H9 (cell line): ENCODE measurements at regions not wholly inside any gene's neighbourhood (a gene's known extent, or its start where the extent isn't known, plus 50 kb on each side); places are given as distances from the start of the nearest gene placed in this dataset.

Source experiments
- DNase-seq: peaks from one replicate; pipeline ENCODE4 v3.0.0-alpha.2; 2017
- H2AFZ ChIP-seq: one replicate; pipeline ENCODE4 v1.6.1; 2013; ENCODE audit warnings: mild to moderate bottlenecking, low read length, control low read depth, moderate library complexity
- H2AK5ac ChIP-seq: 2 replicates; pipeline ENCODE4 v1.6.1; 2013; ENCODE audit warnings: low read length, control low read depth, mixed read lengths; ENCODE audit not compliant: insufficient read length
- H2BK120ac ChIP-seq: one replicate; pipeline ENCODE4 v1.6.1; 2013; ENCODE audit warnings: low read depth, mild to moderate bottlenecking, low read length, control low read depth, inconsistent platforms; ENCODE audit not compliant: poor library complexity, severe bottlenecking
- H2BK12ac ChIP-seq: 2 replicates; pipeline ENCODE4 v1.6.1; 2013; ENCODE audit warnings: low read length, control low read depth, mixed read lengths, low read depth; ENCODE audit not compliant: insufficient read length
- H2BK15ac ChIP-seq: 2 replicates; pipeline ENCODE4 v1.6.1; 2013; ENCODE audit warnings: low read depth, low read length, control low read depth
- H2BK20ac ChIP-seq: one replicate; pipeline ENCODE4 v1.6.1; 2013; ENCODE audit warnings: low read depth, mild to moderate bottlenecking, low read length, control low read depth, inconsistent platforms; ENCODE audit not compliant: poor library complexity, severe bottlenecking
- H2BK5ac ChIP-seq: 2 replicates; pipeline ENCODE4 v1.6.1; 2013; ENCODE audit warnings: low read length, control low read depth, mixed read lengths; ENCODE audit not compliant: insufficient read length
- H3K14ac ChIP-seq: 2 replicates; pipeline ENCODE4 v1.6.1; 2013; ENCODE audit warnings: low read length, control low read depth; ENCODE audit not compliant: insufficient read depth
- H3K18ac ChIP-seq: 2 replicates; pipeline ENCODE4 v1.6.1; 2013; ENCODE audit warnings: low read depth, mild to moderate bottlenecking, mixed read lengths, low read length, control low read depth; ENCODE audit not compliant: insufficient read length
- H3K23ac ChIP-seq: 2 replicates; pipeline ENCODE4 v1.6.1; 2013; ENCODE audit warnings: low read length, control low read depth, mixed read lengths, low read depth; ENCODE audit not compliant: insufficient read length
- H3K23me2 ChIP-seq: 2 replicates; pipeline ENCODE4 v1.6.1; 2013; ENCODE audit warnings: low read depth, mild to moderate bottlenecking, mixed read lengths, low read length, control low read depth; ENCODE audit not compliant: insufficient read length, poor library complexity, severe bottlenecking
- H3K27ac ChIP-seq: 2 replicates; pipeline ENCODE4 v1.5.1; 2013; ENCODE audit warnings: low read length, control low read depth, mixed read lengths, low read depth; ENCODE audit not compliant: insufficient read length
- H3K27me3 ChIP-seq: 2 replicates; pipeline ENCODE4 v1.6.1; 2013; ENCODE audit warnings: low read length, control low read depth, inconsistent platforms; ENCODE audit not compliant: insufficient read depth
- H3K4ac ChIP-seq: 2 replicates; pipeline ENCODE4 v1.6.1; 2013; ENCODE audit warnings: low read depth, mild to moderate bottlenecking, control low read depth, inconsistent platforms, low read length, moderate library complexity
- H3K4me1 ChIP-seq: 2 replicates; pipeline ENCODE4 v1.6.1; 2013; ENCODE audit warnings: low read length, control low read depth, inconsistent platforms; ENCODE audit not compliant: insufficient read depth
- H3K4me2 ChIP-seq: 2 replicates; pipeline ENCODE4 v1.6.1; 2013; ENCODE audit warnings: low read length, control low read depth, mixed read lengths; ENCODE audit not compliant: insufficient read length, insufficient read depth
- H3K56ac ChIP-seq: 2 replicates; pipeline ENCODE4 v1.6.1; 2013; ENCODE audit warnings: low read depth, mild to moderate bottlenecking, mixed read lengths, low read length, control low read depth; ENCODE audit not compliant: insufficient read length
- H3K79me1 ChIP-seq: 2 replicates; pipeline ENCODE4 v1.6.1; 2013; ENCODE audit warnings: low read depth, mild to moderate bottlenecking, moderate library complexity, low read length, control low read depth, inconsistent platforms; ENCODE audit not compliant: insufficient read depth, poor library complexity, severe bottlenecking
- H3K79me2 ChIP-seq: 2 replicates; pipeline ENCODE4 v1.6.1; 2013; ENCODE audit warnings: low read length, control low read depth, inconsistent platforms; ENCODE audit not compliant: insufficient read depth
- H3K9ac ChIP-seq: 2 replicates; pipeline ENCODE4 v1.6.1; 2013; ENCODE audit warnings: low read length, control low read depth, mixed read lengths; ENCODE audit not compliant: insufficient read length; ENCODE audit errors: extremely low read depth
- H3K9me3 ChIP-seq: one replicate; pipeline ENCODE4 v1.6.1; 2013; ENCODE audit warnings: low read depth, low read length, inconsistent platforms; ENCODE audit not compliant: control insufficient read depth
- H3T11ph ChIP-seq: one replicate; pipeline ENCODE4 v1.6.1; 2013; ENCODE audit warnings: mild to moderate bottlenecking, low read length, control low read depth, inconsistent platforms
- H4K20me1 ChIP-seq: one replicate; pipeline ENCODE4 v1.6.1; 2013; ENCODE audit not compliant: control insufficient read depth, insufficient read length, insufficient read depth
- H4K5ac ChIP-seq: 2 replicates; pipeline ENCODE4 v1.6.1; 2013; ENCODE audit warnings: low read depth, mild to moderate bottlenecking, mixed read lengths, low read length, control low read depth; ENCODE audit not compliant: insufficient read length
- H4K8ac ChIP-seq: replicated peaks from 2 replicates; pipeline ENCODE4 v1.6.1; 2013; ENCODE audit warnings: low read length, control low read depth, mixed read lengths, low read depth; ENCODE audit not compliant: insufficient read length
- H4K91ac ChIP-seq: 2 replicates; pipeline ENCODE4 v1.6.1; 2013; ENCODE audit warnings: low read depth, mild to moderate bottlenecking, moderate library complexity, mixed read lengths, low read length, control low read depth; ENCODE audit not compliant: insufficient read length
- H3K27ac Mint-ChIP-seq, 3 experiments: 2 replicates in 2 of 3; 3 replicates in 1 of 3; pipeline ENCODE4 v1.8.0; 2020 to 2021; ENCODE audit warnings: mixed read lengths in 3 of 3, mild to moderate bottlenecking in 1 of 3, moderate library complexity in 1 of 3
- H3K27me3 Mint-ChIP-seq: 2 replicates; pipeline ENCODE4 v1.8.0; 2021; ENCODE audit warnings: low read depth, mild to moderate bottlenecking, moderate library complexity, mixed read lengths
- H3K36me3 Mint-ChIP-seq, 3 experiments: 2 replicates in 2 of 3; 3 replicates in 1 of 3; pipeline ENCODE4 v1.8.0; 2020 to 2021; ENCODE audit warnings: low read depth in 3 of 3, mixed read lengths in 3 of 3; ENCODE audit not compliant: insufficient read depth in 1 of 3
- H3K4me1 Mint-ChIP-seq, 2 experiments: 2 replicates each; pipeline ENCODE4 v1.8.0; 2020; ENCODE audit warnings: mixed read lengths in 2 of 2
- H3K4me3 Mint-ChIP-seq, 2 experiments: 2 replicates in 1 of 2; 3 replicates in 1 of 2; pipeline ENCODE4 v1.8.0; 2020 to 2021; ENCODE audit warnings: mild to moderate bottlenecking in 2 of 2, mixed read lengths in 2 of 2, moderate library complexity in 1 of 2
- H3K9me3 Mint-ChIP-seq, 2 experiments: 2 replicates in 1 of 2; 3 replicates in 1 of 2; pipeline ENCODE4 v1.8.0; 2020; ENCODE audit warnings: mild to moderate bottlenecking in 2 of 2, mixed read lengths in 2 of 2, moderate library complexity in 1 of 2
- WGBS: extraction: QIAGEN DNeasy Blood & Tissue Kit; methylation state at CpG from one replicate; pipeline ENCODE4 v1.1.7; 2013; ENCODE audit warnings: missing lambda C conversion rate, low lambda C conversion rate, mixed read lengths; ENCODE audit not compliant: insufficient read length; ENCODE audit errors: extremely low coverage; 5-methylcytosine and 5-hydroxymethylcytosine counted together
- TF ChIP-seq, protein P1 (sequence below): fragments of 200-600 bp; sonication (generic); conservative IDR thresholded peaks from 3 replicates; pipeline ENCODE4 v1.8.0; 2021; ENCODE audit warnings: antibody characterized with exemption, mild to moderate bottlenecking

DNA sequence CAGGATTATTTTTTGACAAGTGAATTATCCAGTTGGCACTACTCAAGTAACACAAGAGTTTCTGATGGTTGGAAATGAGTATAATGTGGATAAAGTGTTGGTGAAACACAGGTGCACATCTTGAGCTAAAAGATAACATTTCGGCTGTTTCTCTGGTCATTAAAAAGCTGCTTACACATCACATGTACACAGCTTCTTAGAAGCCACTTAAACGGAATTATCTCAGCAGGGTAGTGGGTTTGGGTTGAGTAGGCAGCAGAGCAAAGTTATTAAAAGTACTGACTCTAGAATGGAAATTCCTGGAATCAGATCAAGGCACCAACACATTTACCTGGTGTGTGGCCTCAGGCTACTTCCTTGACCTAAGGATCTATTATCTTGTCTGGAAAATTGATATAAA lies 55.4 kb upstream of the RASSF6 start:
- Histone ChIP-seq H2AFZ (no peak overlapping the region), H3K56ac (no peak overlapping the region), H2BK12ac (no peak overlapping the region), H3K14ac (no peak overlapping the region), H3K27ac (no peak overlapping the region), H3K9me3 (no peaks in the 10 kb centered on the region), H4K20me1 (no peaks in the 10 kb centered on the region), H2BK15ac (no peak overlapping the region), H3K23me2 (no peaks in the 10 kb centered on the region), H2BK120ac (no peak overlapping the region), H3K27me3 (no peaks in the 10 kb centered on the region), H3K4me1 (no peaks in the 10 kb centered on the region), H3K79me2 (no peaks in the 10 kb centered on the region), H3K79me1 (no peaks in the 10 kb centered on the region), H3K4me2 (no peak overlapping the region), H3T11ph (no peak overlapping the region), H3K23ac (no peak overlapping the region), H4K5ac (no peak overlapping the region), H3K18ac (no peak overlapping the region), H3K9ac (no peak overlapping the region), H4K91ac (no peak overlapping the region), H2BK20ac (no peak overlapping the region), H2AK5ac (no peak overlapping the region), H4K8ac (no peak overlapping the region), H3K4ac (no peak overlapping the region), H2BK5ac (no peak overlapping the region)
- Mint-ChIP-seq H3K4me1 (no peaks in the 10 kb centered on the region), H3K27ac (no peak overlapping the region), H3K9me3 (peaks cover 0 to 5% of the 10 kb centered on the region in 2 experiments; a peak in 4 of 5 replicates), H3K4me3 (no peak overlapping the region), H3K27me3 (no peaks in the 10 kb centered on the region), H3K36me3 (peaks cover 0 to 5% (median 4%) of the 10 kb centered on the region in 3 experiments; a peak in 3 of 7 replicates)
- DNase-seq = no peak
- TF ChIP-seq, protein P1, sequence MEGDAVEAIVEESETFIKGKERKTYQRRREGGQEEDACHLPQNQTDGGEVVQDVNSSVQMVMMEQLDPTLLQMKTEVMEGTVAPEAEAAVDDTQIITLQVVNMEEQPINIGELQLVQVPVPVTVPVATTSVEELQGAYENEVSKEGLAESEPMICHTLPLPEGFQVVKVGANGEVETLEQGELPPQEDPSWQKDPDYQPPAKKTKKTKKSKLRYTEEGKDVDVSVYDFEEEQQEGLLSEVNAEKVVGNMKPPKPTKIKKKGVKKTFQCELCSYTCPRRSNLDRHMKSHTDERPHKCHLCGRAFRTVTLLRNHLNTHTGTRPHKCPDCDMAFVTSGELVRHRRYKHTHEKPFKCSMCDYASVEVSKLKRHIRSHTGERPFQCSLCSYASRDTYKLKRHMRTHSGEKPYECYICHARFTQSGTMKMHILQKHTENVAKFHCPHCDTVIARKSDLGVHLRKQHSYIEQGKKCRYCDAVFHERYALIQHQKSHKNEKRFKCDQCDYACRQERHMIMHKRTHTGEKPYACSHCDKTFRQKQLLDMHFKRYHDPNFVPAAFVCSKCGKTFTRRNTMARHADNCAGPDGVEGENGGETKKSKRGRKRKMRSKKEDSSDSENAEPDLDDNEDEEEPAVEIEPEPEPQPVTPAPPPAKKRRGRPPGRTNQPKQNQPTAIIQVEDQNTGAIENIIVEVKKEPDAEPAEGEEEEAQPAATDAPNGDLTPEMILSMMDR = no peak
- no CpG with 5 or more reads among the region's 2 CpGs for whole genome bisulfite sequencing
